ENCODE measurements at regions not wholly inside any gene's neighbourhood (a gene's known extent, or its start where the extent isn't known, plus 50 kb on each side); places are given as distances from the start of the nearest gene placed in this dataset.

DNA sequence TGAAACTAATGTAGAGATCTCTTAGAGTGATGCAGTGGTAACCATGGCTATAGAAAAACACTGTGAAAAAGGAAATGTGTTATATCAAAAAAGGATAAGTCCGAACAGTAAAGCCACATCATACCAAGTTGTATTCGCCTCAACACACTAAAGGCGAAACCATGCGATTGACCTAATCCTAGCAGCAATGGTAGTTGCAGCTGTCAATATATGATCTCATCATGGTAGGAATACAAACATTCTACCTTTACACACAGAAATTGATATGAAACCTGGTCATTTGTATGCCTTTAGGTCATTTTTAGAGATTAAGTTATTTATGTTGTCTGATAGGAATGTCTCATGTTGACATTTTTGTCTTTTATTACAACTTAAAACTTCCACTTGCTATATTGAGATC lies 271.9 kb downstream of the SLITRK6 start:
- TF ChIP-seq, protein P1, sequence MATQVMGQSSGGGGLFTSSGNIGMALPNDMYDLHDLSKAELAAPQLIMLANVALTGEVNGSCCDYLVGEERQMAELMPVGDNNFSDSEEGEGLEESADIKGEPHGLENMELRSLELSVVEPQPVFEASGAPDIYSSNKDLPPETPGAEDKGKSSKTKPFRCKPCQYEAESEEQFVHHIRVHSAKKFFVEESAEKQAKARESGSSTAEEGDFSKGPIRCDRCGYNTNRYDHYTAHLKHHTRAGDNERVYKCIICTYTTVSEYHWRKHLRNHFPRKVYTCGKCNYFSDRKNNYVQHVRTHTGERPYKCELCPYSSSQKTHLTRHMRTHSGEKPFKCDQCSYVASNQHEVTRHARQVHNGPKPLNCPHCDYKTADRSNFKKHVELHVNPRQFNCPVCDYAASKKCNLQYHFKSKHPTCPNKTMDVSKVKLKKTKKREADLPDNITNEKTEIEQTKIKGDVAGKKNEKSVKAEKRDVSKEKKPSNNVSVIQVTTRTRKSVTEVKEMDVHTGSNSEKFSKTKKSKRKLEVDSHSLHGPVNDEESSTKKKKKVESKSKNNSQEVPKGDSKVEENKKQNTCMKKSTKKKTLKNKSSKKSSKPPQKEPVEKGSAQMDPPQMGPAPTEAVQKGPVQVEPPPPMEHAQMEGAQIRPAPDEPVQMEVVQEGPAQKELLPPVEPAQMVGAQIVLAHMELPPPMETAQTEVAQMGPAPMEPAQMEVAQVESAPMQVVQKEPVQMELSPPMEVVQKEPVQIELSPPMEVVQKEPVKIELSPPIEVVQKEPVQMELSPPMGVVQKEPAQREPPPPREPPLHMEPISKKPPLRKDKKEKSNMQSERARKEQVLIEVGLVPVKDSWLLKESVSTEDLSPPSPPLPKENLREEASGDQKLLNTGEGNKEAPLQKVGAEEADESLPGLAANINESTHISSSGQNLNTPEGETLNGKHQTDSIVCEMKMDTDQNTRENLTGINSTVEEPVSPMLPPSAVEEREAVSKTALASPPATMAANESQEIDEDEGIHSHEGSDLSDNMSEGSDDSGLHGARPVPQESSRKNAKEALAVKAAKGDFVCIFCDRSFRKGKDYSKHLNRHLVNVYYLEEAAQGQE (IDR thresholded peaks at IDR 0.05; ENCODE audit: insufficient read depth in 1 of 2, low read depth in 2 of 2, low read length in 2 of 2): no peak
- TF ChIP-seq FOXP2 (optimal IDR thresholded peaks at IDR 0.05; ENCODE audit: borderline replicate concordance, extremely low read depth, extremely low read length, insufficient read depth) (no peak), POLR2AphosphoS5 (IDR thresholded peaks at IDR 0.05; ENCODE audit: low read depth, low read length) (no peak)
